ENCODE measurements at regions not wholly inside any gene's neighbourhood (a gene's known extent, or its start where the extent isn't known, plus 50 kb on each side); places are given as distances from the start of the nearest gene placed in this dataset.

- Histone ChIP-seq H3K9ac (ENCODE audit: insufficient read depth in 1 of 2, low read length in 2 of 2) (no peak overlapping the region), H3K4me3 (no peak overlapping the region), H3K27ac (ENCODE audit: low read depth in 1 of 2, low read length in 1 of 2) (no peak overlapping the region), H3K4me1 (ENCODE audit: control insufficient read depth in 5 of 5, insufficient read depth in 5 of 5, low read length in 5 of 5) (no peaks in the 10 kb centered on the region), H3K36me3 (ENCODE audit: control insufficient read depth in 4 of 4, insufficient read depth in 4 of 4, low read length in 4 of 4) (no peaks in the 10 kb centered on the region), H3K9me3 (ENCODE audit: control insufficient read depth in 4 of 4, insufficient read depth in 3 of 4, low read length in 3 of 4) (no peaks in the 10 kb centered on the region), H3K27me3 (ENCODE audit: control insufficient read depth in 3 of 3, insufficient read depth in 3 of 3, low read length in 2 of 3) (no peaks in the 10 kb centered on the region)
- ATAC-seq (ENCODE audit: insufficient read depth, low FRiP score) (no peak), DNase-seq (no peak)
- TF ChIP-seq CTCF (IDR thresholded peaks at IDR 0.05; ENCODE audit: control extremely low read depth, extremely low read depth) = no peak
- 88 to 91% methylated on average over 3 of the region's 3 CpGs for WGBS, 2 donors
These were observed 1085.2 kb downstream of the NSUN3 start for GRCh38 chr3:95148107-95148506.

- H3K27ac ChIP-seq (ENCODE audit: low read depth in 1 of 2, low read length in 1 of 2) = no peak overlapping the region
- DNase-seq (no peak), ATAC-seq (ENCODE audit: insufficient read depth, low FRiP score) (no peak)
- no peaks in the 10 kb centered on the region for H3K4me1 ChIP-seq (ENCODE audit: control insufficient read depth in 5 of 5, insufficient read depth in 5 of 5, low read length in 5 of 5)
- H3K36me3 ChIP-seq (ENCODE audit: control insufficient read depth in 4 of 4, insufficient read depth in 4 of 4, low read length in 4 of 4) = no peaks in the 10 kb centered on the region
- no peaks in the 10 kb centered on the region for H3K27me3 ChIP-seq (ENCODE audit: control insufficient read depth in 3 of 3, insufficient read depth in 3 of 3, low read length in 2 of 3)
- no peak overlapping the region for H3K9ac ChIP-seq (ENCODE audit: insufficient read depth in 1 of 2, low read length in 2 of 2)
- peaks cover 0 to 5% (median 2%) of the 10 kb centered on the region in 4 donors for H3K9me3 ChIP-seq (ENCODE audit: control insufficient read depth in 4 of 4, insufficient read depth in 3 of 4, low read length in 3 of 4)
- no peak for TF ChIP-seq CTCF (IDR thresholded peaks at IDR 0.05; ENCODE audit: control extremely low read depth, extremely low read depth)
- WGBS, 2 donors = 21 to 49% methylated on average over 2 of the region's 2 CpGs
- no peak overlapping the region for H3K4me3 ChIP-seq
These were observed 1088.7 kb downstream of the NSUN3 start for GRCh38 chr3:95151590-95151989.

GRCh38 chr3:95154766-95155165, 1091.9 kb downstream of the NSUN3 start:
- Histone ChIP-seq H3K27me3 (ENCODE audit: control insufficient read depth in 3 of 3, insufficient read depth in 3 of 3, low read length in 2 of 3) (no peaks in the 10 kb centered on the region), H3K9me3 (ENCODE audit: control insufficient read depth in 4 of 4, insufficient read depth in 3 of 4, low read length in 3 of 4) (peaks cover 0 to 5% (median 2%) of the 10 kb centered on the region in 4 donors), H3K27ac (ENCODE audit: low read depth in 1 of 2, low read length in 1 of 2) (no peak overlapping the region), H3K4me1 (ENCODE audit: control insufficient read depth in 5 of 5, insufficient read depth in 5 of 5, low read length in 5 of 5) (no peaks in the 10 kb centered on the region), H3K36me3 (ENCODE audit: control insufficient read depth in 4 of 4, insufficient read depth in 4 of 4, low read length in 4 of 4) (no peaks in the 10 kb centered on the region), H3K9ac (ENCODE audit: insufficient read depth in 1 of 2, low read length in 2 of 2) (no peak overlapping the region), H3K4me3 (no peak overlapping the region)
- no peak for TF ChIP-seq CTCF (IDR thresholded peaks at IDR 0.05; ENCODE audit: control extremely low read depth, extremely low read depth)
- no peak for ATAC-seq (ENCODE audit: insufficient read depth, low FRiP score)
- 57 to 81% methylated on average over 2 of the region's 2 CpGs for WGBS, 2 donors
- DNase-seq = peak in 1 of 3 donors; percentile 2

- Histone ChIP-seq H3K9ac (ENCODE audit: insufficient read depth in 1 of 2, low read length in 2 of 2) (no peak overlapping the region), H3K27me3 (ENCODE audit: control insufficient read depth in 3 of 3, insufficient read depth in 3 of 3, low read length in 2 of 3) (no peaks in the 10 kb centered on the region), H3K4me1 (ENCODE audit: control insufficient read depth in 5 of 5, insufficient read depth in 5 of 5, low read length in 5 of 5) (no peaks in the 10 kb centered on the region), H3K4me3 (no peak overlapping the region), H3K9me3 (ENCODE audit: control insufficient read depth in 4 of 4, insufficient read depth in 3 of 4, low read length in 3 of 4) (no peaks in the 10 kb centered on the region), H3K27ac (ENCODE audit: low read depth in 1 of 2, low read length in 1 of 2) (no peak overlapping the region), H3K36me3 (ENCODE audit: control insufficient read depth in 4 of 4, insufficient read depth in 4 of 4, low read length in 4 of 4) (no peaks in the 10 kb centered on the region)
- no peak for TF ChIP-seq CTCF (IDR thresholded peaks at IDR 0.05; ENCODE audit: control extremely low read depth, extremely low read depth)
- 47 to 59% methylated on average over 1 of the region's 1 CpG for WGBS, 2 donors
- DNase-seq = no peak
- no peak for ATAC-seq (ENCODE audit: insufficient read depth, low FRiP score)
These were observed 1099.9 kb downstream of the NSUN3 start for GRCh38 chr3:95162794-95163193.
